Caco-2 (cell line): ENCODE measurements at regions not wholly inside any gene's neighbourhood (a gene's known extent, or its start where the extent isn't known, plus 50 kb on each side); places are given as distances from the start of the nearest gene placed in this dataset.

Experiments
- BruUV-seq: library from RNA; stranded (reverse); fragments of 400-500 nt; replicated peaks from 2 replicates; lab custom pipeline; 2021; lab: Mats Ljungman, UMichigan
- CTCF ChIA-PET: fragments of 300-600 bp; sonication (Branson Sonifier 250); formaldehyde crosslinking; loops from one replicate; lab custom pipeline; 2022; ENCODE audit warnings: antibody characterized with exemption; lab: Charles Lee
- POLR2A ChIA-PET: fragments of 300-600 bp; sonication (Branson Sonifier 250); formaldehyde crosslinking; loops from one replicate; lab custom pipeline; 2022; ENCODE audit warnings: antibody characterized with exemption; lab: Charles Lee
- DNase-seq, 2 experiments: peaks; one replicate each; pipeline versions ENCODE4 v3.0.0 to v3.0.0-alpha.2; 2020 to 2022
- H3K27me3 ChIP-seq: replicated peaks from 2 replicates; pipeline ENCODE4 v1.6.0; 2011; ENCODE audit warnings: low read length; ENCODE audit not compliant: control insufficient read depth, insufficient read depth
- H3K36me3 ChIP-seq: 2 replicates; pipeline ENCODE4 v1.5.1; 2011; ENCODE audit warnings: low read length; ENCODE audit not compliant: control insufficient read depth, insufficient read depth
- H3K4me1 ChIP-seq: fragments of 250-450 bp; sonication (Bioruptor Pico); 2 replicates; pipeline ENCODE4 v1.5.1; 2020; ENCODE audit warnings: mild to moderate bottlenecking
- H3K4me3 ChIP-seq: 2 replicates; pipeline ENCODE4 v1.5.1; 2011; ENCODE audit warnings: low read depth, mild to moderate bottlenecking, control low read depth, low read length
- H3K9me3 ChIP-seq: fragments of 250-450 bp; sonication (Bioruptor Pico); 2 replicates; pipeline ENCODE4 v1.5.1; 2020; ENCODE audit warnings: mild to moderate bottlenecking, moderate library complexity
- H3K27ac Mint-ChIP-seq: one replicate; pipeline ENCODE4 v1.8.0; 2022; ENCODE audit warnings: mixed read lengths; ENCODE audit not compliant: unreplicated experiment
- H3K27me3 Mint-ChIP-seq: one replicate; pipeline ENCODE4 v1.8.0; 2022; ENCODE audit warnings: mixed read lengths; ENCODE audit not compliant: insufficient read depth, unreplicated experiment
- H3K36me3 Mint-ChIP-seq: one replicate; pipeline ENCODE4 v1.8.0; 2022; ENCODE audit warnings: mild to moderate bottlenecking, mixed read lengths; ENCODE audit not compliant: insufficient read depth, unreplicated experiment
- H3K4me1 Mint-ChIP-seq: one replicate; pipeline ENCODE4 v1.8.0; 2022; ENCODE audit warnings: low read depth, mixed read lengths; ENCODE audit not compliant: unreplicated experiment
- H3K4me3 Mint-ChIP-seq: one replicate; pipeline ENCODE4 v1.8.0; 2022; ENCODE audit warnings: mild to moderate bottlenecking, moderate library complexity, mixed read lengths; ENCODE audit not compliant: unreplicated experiment
- H3K9me3 Mint-ChIP-seq: one replicate; pipeline ENCODE4 v1.8.0; 2022; ENCODE audit warnings: mixed read lengths; ENCODE audit not compliant: unreplicated experiment
- intact Hi-C: fragments of 100-400 bp; cut with micrococcal nuclease; formaldehyde crosslinking; loops from one replicate; pipeline ENCODE4 v1.10.0; 2022; ENCODE audit not compliant: unreplicated experiment
- TF ChIP-seq, protein P1 (sequence below), 2 experiments: fragments of 200-600 bp in 1 of 2; IDR thresholded peaks; 1 replicate in 1 of 2; 2 replicates in 1 of 2; pipeline versions ENCODE4 v1.5.1 to v1.8.0; 2011 to 2022; ENCODE audit warnings: antibody characterized with exemption in 1 of 2, control low read depth in 1 of 2, inconsistent platforms in 1 of 2, low read depth in 1 of 2, low read length in 1 of 2, mild to moderate bottlenecking in 1 of 2, moderate library complexity in 1 of 2; ENCODE audit not compliant: insufficient read depth in 1 of 2, severe bottlenecking in 1 of 2, unreplicated experiment in 1 of 2

GRCh38 chr18:34339155-34339554, 114.4 kb upstream of the NOL4 start:
- Histone ChIP-seq H3K4me3 (no peak overlapping the region), H3K36me3 (no peaks in the 10 kb centered on the region), H3K9me3 (no peaks in the 10 kb centered on the region), H3K27me3 (no peaks in the 10 kb centered on the region), H3K4me1 (no peaks in the 10 kb centered on the region)
- Mint-ChIP-seq H3K36me3 (no peaks in the 10 kb centered on the region), H3K27me3 (no peaks in the 10 kb centered on the region), H3K27ac (no peak overlapping the region), H3K4me3 (no peak overlapping the region), H3K4me1 (peaks cover 9% of the 10 kb centered on the region), H3K9me3 (no peaks in the 10 kb centered on the region)
- DNase-seq: no peak
- TF ChIP-seq, protein P1, sequence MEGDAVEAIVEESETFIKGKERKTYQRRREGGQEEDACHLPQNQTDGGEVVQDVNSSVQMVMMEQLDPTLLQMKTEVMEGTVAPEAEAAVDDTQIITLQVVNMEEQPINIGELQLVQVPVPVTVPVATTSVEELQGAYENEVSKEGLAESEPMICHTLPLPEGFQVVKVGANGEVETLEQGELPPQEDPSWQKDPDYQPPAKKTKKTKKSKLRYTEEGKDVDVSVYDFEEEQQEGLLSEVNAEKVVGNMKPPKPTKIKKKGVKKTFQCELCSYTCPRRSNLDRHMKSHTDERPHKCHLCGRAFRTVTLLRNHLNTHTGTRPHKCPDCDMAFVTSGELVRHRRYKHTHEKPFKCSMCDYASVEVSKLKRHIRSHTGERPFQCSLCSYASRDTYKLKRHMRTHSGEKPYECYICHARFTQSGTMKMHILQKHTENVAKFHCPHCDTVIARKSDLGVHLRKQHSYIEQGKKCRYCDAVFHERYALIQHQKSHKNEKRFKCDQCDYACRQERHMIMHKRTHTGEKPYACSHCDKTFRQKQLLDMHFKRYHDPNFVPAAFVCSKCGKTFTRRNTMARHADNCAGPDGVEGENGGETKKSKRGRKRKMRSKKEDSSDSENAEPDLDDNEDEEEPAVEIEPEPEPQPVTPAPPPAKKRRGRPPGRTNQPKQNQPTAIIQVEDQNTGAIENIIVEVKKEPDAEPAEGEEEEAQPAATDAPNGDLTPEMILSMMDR (IDR thresholded peaks at IDR 0.05; ENCODE audit: insufficient read depth in 1 of 2, low read depth in 1 of 2, low read length in 1 of 2, severe bottlenecking in 1 of 2, unreplicated experiment in 1 of 2): no peak
- intact Hi-C loops: no loop called here
- no TSS peak for BruUV-seq
- POLR2A ChIA-PET: no interaction called here
- CTCF ChIA-PET: no interaction called here

DNA sequence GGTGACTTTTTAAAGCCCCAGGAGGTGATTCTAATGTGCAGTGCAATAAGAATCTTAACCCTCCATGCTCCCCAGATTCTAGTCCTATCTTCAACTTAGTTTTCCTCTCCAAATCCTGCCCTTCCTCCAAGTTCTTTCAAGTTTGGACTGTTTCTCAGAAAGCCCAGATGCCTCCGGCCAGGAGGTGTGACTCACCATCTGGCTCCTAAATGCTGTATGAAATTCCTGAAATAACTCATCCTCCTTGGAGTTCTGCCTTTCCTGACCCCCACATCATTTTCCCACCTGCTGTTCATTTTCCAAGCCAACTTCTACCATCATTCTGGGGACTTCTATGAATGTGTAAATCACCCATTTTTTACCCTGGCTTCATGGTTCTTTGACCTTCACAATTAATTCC, 118.2 kb upstream of the NOL4 start:
- POLR2A ChIA-PET: no interaction called here
- no peaks in the 10 kb centered on the region for H3K27me3 Mint-ChIP-seq
- H3K27ac Mint-ChIP-seq: no peak overlapping the region
- intact Hi-C loops: no loop called here
- no peaks in the 10 kb centered on the region for H3K36me3 ChIP-seq
- CTCF ChIA-PET: no interaction called here
- no peaks in the 10 kb centered on the region for H3K9me3 Mint-ChIP-seq
- no peaks in the 10 kb centered on the region for H3K27me3 ChIP-seq
- H3K4me1 Mint-ChIP-seq: peaks cover 9% of the 10 kb centered on the region
- no peaks in the 10 kb centered on the region for H3K4me1 ChIP-seq
- H3K9me3 ChIP-seq: no peaks in the 10 kb centered on the region
- no peak overlapping the region for H3K4me3 ChIP-seq
- TF ChIP-seq, protein P1 (IDR thresholded peaks at IDR 0.05; ENCODE audit: insufficient read depth in 1 of 2, low read depth in 1 of 2, low read length in 1 of 2, severe bottlenecking in 1 of 2, unreplicated experiment in 1 of 2): no peak
- no peak for DNase-seq
- no peaks in the 10 kb centered on the region for H3K36me3 Mint-ChIP-seq
- no peak overlapping the region for H3K4me3 Mint-ChIP-seq
- BruUV-seq: no TSS peak

DNA sequence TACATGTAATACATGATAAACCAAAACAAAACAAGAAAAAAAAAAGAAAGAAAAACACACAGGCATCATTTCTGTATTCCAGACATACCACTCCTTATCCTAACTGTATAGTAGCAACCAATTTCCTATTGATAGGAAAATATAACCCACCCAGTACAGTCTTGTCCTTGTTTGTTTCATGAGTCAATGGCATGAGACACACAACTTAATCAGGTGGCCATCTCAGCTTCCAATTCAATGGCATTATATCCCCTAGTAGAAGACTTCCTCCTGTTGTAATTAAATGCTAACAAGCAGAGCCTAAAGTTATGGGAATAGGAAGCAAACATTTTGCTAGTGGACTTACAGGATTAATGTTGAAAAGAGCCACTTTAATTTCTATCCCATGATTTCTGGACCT, 121.0 kb upstream of the NOL4 start:
- no peaks in the 10 kb centered on the region for H3K36me3 Mint-ChIP-seq
- H3K27me3 ChIP-seq: no peaks in the 10 kb centered on the region
- ChIA-PET POLR2A (no interaction called here), CTCF (no interaction called here)
- H3K27ac Mint-ChIP-seq: no peak overlapping the region
- H3K9me3 ChIP-seq: no peaks in the 10 kb centered on the region
- no peaks in the 10 kb centered on the region for H3K27me3 Mint-ChIP-seq
- H3K4me1 ChIP-seq: no peaks in the 10 kb centered on the region
- H3K4me3 Mint-ChIP-seq: no peak overlapping the region
- intact Hi-C loops: no loop called here
- no peak overlapping the region for H3K4me3 ChIP-seq
- DNase-seq: no peak
- no peaks in the 10 kb centered on the region for H3K36me3 ChIP-seq
- peaks cover 9% of the 10 kb centered on the region for H3K4me1 Mint-ChIP-seq
- BruUV-seq: no TSS peak
- TF ChIP-seq, protein P1 (IDR thresholded peaks at IDR 0.05; ENCODE audit: insufficient read depth in 1 of 2, low read depth in 1 of 2, low read length in 1 of 2, severe bottlenecking in 1 of 2, unreplicated experiment in 1 of 2): no peak
- H3K9me3 Mint-ChIP-seq: no peaks in the 10 kb centered on the region
